MG63 (cell line): ENCODE measurements at regions not wholly inside any gene's neighbourhood (a gene's known extent, or its start where the extent isn't known, plus 50 kb on each side); places are given as distances from the start of the nearest gene placed in this dataset.

Source experiments
- DNase-seq: peaks from one replicate; pipeline ENCODE4 v3.0.0-alpha.2; 2020
- H3K27me3 ChIP-seq: fragments of 250-450 bp; sonication (Bioruptor Pico); 2 replicates; pipeline ENCODE4 v1.5.1; 2020; ENCODE audit warnings: mild to moderate bottlenecking, moderate library complexity
- H3K36me3 ChIP-seq: fragments of 250-450 bp; sonication (Bioruptor Pico); 2 replicates; pipeline ENCODE4 v1.5.1; 2020; ENCODE audit warnings: mild to moderate bottlenecking, moderate library complexity
- H3K4me3 ChIP-seq: fragments of 250-450 bp; sonication (Bioruptor Pico); 2 replicates; pipeline ENCODE4 v1.5.1; 2020; ENCODE audit warnings: mild to moderate bottlenecking, moderate library complexity
- H3K9me3 ChIP-seq: fragments of 250-450 bp; sonication (Bioruptor Pico); 2 replicates; pipeline ENCODE4 v1.5.1; 2020; ENCODE audit warnings: mild to moderate bottlenecking, moderate library complexity

DNA sequence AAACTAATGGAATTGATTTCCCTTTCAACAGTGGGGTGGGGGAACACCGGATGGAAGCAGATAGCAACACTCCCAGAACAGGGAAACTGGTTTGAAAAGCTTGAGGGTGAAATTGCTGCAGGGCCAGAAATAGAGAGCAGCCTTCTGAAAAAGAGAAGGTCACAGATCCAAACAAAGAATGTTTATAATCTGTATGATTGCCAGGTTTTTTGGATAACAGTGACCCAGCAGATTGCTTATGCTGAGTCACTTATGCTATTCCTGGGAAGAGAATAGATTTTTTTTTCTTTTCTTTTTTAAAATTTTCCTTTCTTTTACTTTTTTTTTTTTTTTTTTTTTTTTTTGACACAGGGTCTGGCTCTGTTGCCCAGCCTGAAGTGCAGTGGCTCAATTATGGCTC is 641.3 kb downstream of the KCNJ2 start:
- H3K9me3 ChIP-seq: no peaks in the 10 kb centered on the region
- H3K27me3 ChIP-seq: no peaks in the 10 kb centered on the region
- H3K36me3 ChIP-seq: no peaks in the 10 kb centered on the region
- H3K4me3 ChIP-seq: no peak overlapping the region
- no peak for DNase-seq

DNA sequence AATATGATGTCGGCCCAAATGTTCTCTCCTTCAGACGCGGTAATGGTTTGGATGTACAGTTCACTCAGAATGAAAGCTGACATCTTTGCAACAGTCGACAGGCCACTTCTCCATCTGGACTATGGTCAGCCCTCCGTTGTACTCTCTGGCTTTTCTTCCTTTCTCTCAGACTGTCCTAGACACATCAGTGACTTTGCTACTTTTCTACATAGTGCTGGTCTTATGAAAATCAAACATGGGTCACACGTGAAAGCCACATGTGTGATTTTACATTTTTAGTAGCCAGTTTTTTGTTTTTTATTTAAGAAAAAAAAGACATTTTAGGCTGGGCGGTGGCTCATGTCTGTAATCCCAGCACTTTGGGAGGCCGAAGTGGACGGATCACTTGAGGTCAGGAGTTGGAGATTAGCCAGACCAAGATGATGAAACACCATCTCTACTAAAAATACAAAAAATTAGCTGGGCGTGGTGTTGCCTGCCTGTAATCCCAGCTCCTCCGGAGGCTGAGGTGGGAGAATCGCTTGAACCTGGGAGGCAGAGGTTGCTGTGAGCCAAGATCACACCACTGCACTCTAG is 644.1 kb downstream of the KCNJ2 start:
- Histone ChIP-seq H3K4me3 (no peak overlapping the region), H3K27me3 (no peaks in the 10 kb centered on the region), H3K36me3 (no peaks in the 10 kb centered on the region), H3K9me3 (0 out of 2 replicates have a peak, but pooled peaks cover 2% of the 10 kb centered on the region)
- peak; percentile 24 for DNase-seq

DNA sequence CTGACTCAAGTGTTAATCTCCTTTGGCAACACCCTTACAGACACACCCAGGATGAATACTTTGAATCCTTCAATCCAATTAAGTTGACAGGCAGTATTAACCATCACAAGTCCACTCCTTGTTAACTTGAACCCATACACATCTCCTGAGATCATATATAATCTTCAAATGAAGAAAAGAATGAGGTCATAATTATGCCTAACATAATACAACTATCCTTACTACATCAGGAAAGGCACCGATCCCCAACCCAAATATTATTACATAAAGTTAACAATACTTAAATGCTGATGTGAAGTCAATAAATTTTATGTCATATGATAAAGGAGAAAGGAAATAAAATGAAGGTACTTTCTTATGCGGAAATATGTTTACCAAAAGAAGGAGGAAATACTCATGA is 649.9 kb downstream of the KCNJ2 start:
- Histone ChIP-seq H3K36me3 (no peaks in the 10 kb centered on the region), H3K27me3 (no peaks in the 10 kb centered on the region), H3K9me3 (0 out of 2 replicates have a peak, but pooled peaks cover 2% of the 10 kb centered on the region), H3K4me3 (no peak overlapping the region)
- no peak for DNase-seq

DNA sequence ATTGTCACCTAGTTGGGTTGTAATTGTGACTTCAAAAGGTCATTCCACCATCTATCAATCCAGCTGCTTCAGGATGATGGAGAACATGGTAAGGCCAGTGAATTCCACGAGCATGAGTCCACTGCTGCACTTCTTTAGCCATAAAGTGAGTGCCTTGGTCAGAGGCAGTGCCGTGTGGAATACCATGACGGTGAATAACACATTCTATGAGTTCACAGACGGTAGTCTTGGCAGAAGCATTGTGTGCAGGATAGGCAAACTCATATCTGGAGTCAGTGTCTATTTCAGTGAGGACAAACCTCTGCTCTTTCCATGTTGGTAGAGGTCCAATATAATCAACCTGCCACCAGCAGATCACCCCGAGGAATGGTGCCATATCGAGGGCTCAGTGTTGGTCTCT is 650.9 kb downstream of the KCNJ2 start:
- DNase-seq: peak; percentile 27
- no peak overlapping the region for H3K4me3 ChIP-seq
- H3K27me3 ChIP-seq: no peaks in the 10 kb centered on the region
- 0 out of 2 replicates have a peak, but pooled peaks cover 2% of the 10 kb centered on the region for H3K9me3 ChIP-seq
- H3K36me3 ChIP-seq: no peaks in the 10 kb centered on the region

DNA sequence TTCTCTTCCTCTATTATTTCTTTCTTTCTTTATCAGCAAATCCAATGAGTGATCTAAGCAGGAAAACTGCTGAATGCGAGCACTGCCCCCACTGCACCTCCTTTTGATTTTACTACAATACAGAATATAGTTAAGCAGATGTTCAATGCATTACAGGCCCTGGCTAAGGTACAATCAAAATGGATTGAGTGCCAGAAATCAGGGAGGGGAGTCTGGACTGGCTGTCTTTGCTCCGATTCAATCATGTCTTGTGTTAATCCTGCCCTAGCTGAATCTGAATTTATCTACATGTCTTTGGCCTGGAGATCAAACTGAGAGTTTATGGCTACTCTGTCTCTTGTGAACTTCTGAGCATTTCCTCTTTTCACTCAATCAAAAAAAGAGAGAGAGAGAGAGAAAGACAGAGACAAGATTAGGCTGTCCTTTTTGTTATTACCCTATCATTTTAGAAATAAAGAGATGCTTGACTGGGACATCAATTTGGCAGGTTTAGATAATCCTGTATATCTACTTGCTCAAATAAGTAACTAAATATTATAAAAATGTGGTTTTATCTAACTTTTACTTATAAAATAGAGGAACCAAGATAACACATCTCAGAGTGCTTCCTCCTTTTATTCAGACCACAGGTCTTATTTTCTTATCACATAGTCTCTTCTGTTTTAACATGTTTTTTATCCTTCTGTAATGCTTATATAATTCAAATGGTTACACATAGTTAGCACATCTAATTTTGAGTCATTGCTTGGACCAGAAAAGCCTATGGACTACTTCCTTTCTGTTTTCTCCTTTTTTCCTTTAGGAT is 656.2 kb downstream of the KCNJ2 start:
- Histone ChIP-seq H3K4me3 (no peak overlapping the region), H3K9me3 (no peaks in the 10 kb centered on the region), H3K36me3 (no peaks in the 10 kb centered on the region), H3K27me3 (no peaks in the 10 kb centered on the region)
- peak; percentile 4 for DNase-seq

DNA sequence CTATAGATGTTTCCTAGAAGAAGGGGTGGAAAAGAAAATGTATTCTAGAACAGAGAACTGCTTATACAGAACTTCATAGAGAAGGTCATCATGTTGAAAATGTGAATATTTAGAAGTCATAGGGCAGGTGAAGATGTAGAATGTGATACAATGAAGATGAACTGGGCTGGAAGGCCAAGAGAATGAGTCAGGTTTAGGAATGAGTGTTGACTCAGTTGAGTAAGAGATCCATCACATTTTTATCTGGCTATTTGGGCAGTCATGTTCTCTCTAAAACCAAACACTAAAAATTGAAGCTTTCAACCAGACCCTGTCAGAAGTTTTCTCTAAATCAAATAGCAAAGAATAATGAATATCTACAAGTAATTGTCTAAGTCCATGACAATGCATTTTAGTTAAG is 660.5 kb downstream of the KCNJ2 start:
- Histone ChIP-seq H3K9me3 (no peaks in the 10 kb centered on the region), H3K4me3 (no peak overlapping the region), H3K36me3 (no peaks in the 10 kb centered on the region), H3K27me3 (no peaks in the 10 kb centered on the region)
- DNase-seq: no peak

DNA sequence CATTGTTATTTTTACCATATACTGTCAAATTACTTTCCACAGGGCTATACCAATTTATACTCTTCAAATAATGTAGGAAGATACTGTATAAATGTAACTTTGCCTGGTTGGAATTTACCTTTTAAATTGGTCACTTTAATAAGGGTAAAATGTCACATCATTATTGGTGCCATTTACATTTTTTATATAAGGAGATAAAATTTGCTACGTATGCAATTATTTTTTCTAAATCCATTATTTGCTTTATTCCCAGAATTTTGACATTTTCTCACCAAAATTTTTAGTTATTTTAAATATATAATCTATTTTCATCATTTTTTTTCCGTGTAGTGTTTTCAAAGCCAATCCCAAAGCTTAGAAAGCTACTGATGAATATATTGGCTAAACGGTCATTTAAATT is 664.7 kb downstream of the KCNJ2 start:
- DNase-seq: no peak

DNA sequence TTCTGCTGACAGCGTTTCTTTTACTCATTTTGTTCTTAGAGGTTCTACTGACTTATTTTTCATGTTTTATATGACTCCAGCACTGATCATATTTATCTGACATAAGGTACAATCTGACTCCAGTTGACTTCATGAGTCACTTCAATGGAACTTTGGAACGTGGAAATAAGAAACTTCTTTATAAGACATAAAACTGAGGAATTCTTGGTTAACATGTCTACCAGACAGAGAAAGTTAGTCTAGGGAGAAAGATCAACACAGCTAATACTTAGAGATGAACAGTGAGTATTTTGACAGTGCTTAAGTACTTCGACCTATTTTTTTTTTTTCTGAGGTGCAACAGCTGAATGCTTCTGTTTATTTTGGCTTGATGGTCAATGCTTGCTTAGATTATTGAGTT is 679.5 kb downstream of the KCNJ2 start:
- Histone ChIP-seq H3K9me3 (no peaks in the 10 kb centered on the region), H3K4me3 (no peak overlapping the region), H3K36me3 (no peaks in the 10 kb centered on the region), H3K27me3 (no peaks in the 10 kb centered on the region)
- no peak for DNase-seq

More for the DNA sequence above, 664.7 kb downstream of the KCNJ2 start:
- H3K4me3 ChIP-seq: no peak overlapping the region
- no peaks in the 10 kb centered on the region for H3K36me3 ChIP-seq
- H3K9me3 ChIP-seq: no peaks in the 10 kb centered on the region
- no peaks in the 10 kb centered on the region for H3K27me3 ChIP-seq

DNA sequence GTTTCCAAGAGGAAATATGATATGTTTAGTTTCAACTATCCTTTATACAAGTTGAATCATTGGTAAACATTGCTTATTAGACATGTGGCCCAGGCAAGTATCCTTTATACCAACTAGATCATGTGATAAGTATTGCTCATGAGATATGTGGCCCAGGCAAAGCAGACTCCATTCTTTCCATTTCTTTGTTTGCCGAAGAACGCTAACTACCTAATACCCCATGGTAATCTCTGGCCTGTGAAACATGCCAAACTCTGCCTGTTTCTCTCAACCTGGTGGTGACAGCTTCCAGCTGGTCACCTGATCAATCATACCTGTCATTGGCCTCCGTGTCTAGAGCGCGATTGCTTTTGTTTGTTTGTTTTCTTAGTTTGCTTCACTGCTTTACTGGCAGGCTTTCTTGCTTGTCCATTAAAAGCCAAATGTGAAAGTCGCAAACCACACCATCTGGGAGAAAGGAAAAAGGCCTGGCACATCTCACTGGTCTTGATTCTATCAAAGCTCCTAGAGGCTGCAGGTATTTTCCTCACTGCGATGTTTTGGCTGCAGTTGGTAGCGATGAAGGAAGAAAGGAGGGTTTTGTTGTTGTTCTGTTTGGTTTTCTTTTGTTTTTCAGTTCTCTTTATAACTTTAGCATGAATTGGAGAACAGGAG is 686.2 kb downstream of the KCNJ2 start:
- no peaks in the 10 kb centered on the region for H3K27me3 ChIP-seq
- peak; percentile 5 for DNase-seq
- H3K9me3 ChIP-seq: no peaks in the 10 kb centered on the region; the same call in 1 of the 2 replicates
- no peak overlapping the region for H3K4me3 ChIP-seq
- H3K36me3 ChIP-seq: no peaks in the 10 kb centered on the region

DNA sequence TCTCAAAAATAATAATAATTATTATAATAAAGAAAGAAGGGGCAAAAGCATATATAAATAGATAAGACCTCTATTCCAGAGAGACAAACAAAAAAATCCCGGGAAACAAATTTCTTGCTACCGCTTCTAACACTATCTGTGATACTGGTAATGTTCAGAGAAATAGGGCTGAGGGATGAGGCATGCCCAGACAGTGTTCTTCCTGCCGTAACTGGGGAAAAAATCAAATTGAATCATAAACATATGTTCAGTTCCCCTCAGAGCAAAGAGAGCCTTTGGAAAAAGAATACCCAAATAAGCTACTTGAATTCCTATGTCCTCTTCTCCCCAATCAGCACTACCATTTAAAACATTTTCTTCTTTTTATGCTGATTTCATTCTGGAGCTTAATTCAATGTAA is 688.0 kb downstream of the KCNJ2 start:
- Histone ChIP-seq H3K9me3 (no peaks in the 10 kb centered on the region; the same call in 1 of the 2 replicates), H3K27me3 (no peaks in the 10 kb centered on the region), H3K36me3 (no peaks in the 10 kb centered on the region), H3K4me3 (no peak overlapping the region)
- no peak for DNase-seq

DNA sequence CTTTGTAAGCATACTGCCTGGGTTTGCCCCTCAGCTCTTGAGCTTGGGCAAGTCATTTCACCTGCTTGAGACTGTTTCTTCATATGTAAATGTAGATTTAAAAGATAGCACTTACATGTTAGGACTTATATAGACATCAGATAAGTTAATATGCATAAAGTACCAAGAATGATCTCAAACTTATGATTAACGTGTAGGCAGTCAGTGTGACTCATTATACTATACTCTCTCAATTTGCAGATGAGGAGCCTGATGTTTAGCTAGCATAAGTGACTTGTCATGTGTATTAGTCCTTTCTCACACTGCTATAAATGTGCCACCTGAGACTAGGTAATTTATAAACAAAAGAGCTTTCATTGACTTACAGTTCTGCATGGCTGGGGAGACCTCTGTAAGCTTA is 690.5 kb downstream of the KCNJ2 start:
- Histone ChIP-seq H3K27me3 (no peaks in the 10 kb centered on the region), H3K9me3 (no peaks in the 10 kb centered on the region; the same call in none of the 2 replicates), H3K36me3 (no peaks in the 10 kb centered on the region), H3K4me3 (no peak overlapping the region)
- DNase-seq: no peak

DNA sequence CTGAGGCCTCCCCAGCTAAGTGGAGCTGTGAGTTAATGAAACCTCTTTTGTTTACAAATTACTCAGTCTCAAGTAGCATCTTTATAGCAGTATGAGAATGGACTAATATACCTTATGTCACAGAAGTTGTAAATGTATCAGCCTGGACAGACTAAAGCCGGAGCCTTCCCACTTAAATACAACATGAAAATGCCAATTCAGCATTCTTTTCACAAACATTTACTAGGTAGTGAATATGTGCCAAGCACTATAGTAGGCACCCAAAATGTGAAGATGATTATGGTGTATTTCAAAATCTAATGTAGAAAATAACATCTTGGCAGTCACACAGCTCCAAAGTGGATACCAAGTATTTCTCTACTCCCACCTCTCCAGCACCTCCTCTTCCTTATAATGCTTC is 693.0 kb downstream of the KCNJ2 start:
- no peak overlapping the region for H3K4me3 ChIP-seq
- no peaks in the 10 kb centered on the region; the same call in 1 of the 2 replicates for H3K9me3 ChIP-seq
- no peaks in the 10 kb centered on the region for H3K27me3 ChIP-seq
- no peak for DNase-seq
- H3K36me3 ChIP-seq: no peaks in the 10 kb centered on the region

DNA sequence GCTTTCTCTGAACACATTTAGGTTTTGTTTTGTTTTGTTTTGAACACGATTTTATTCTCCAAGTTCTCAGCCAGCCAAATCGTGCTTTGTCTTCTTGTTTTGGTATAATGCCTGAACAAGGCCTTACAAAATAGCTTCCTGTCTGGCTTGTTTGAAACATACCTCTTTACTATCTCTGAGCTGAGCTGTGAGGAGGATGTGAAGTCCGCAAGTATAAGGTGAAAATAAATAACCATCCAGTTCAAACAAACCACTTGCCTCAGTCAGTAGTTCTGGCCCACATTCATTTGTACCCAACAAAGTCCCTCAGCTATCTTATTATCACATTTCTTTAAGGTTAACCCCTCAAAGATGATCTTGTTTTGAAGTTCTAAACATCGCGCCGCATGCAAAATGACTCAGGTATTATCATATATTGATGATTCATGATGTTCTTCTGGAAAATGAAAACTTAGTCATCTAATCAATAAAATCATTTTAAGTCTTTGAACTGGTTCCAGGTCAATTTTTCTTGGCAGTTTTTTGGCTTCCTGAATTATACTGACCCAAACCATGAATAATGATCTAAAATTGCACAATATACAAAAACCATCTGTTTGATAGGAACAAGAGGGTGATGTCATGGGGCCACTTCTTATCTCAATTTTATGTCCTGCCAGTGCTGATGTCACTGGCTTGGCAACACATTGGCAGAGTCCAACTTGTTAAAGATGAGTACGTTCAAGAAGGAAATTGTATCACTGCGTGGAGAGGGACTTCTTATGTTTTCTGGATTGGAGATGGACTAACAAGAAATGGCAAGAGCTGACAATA is 694.3 kb downstream of the KCNJ2 start:
- peak; percentile 12 for DNase-seq
- no peaks in the 10 kb centered on the region for H3K36me3 ChIP-seq
- no peaks in the 10 kb centered on the region for H3K27me3 ChIP-seq
- no peaks in the 10 kb centered on the region; the same call in 1 of the 2 replicates for H3K9me3 ChIP-seq
- H3K4me3 ChIP-seq: no peak overlapping the region

DNA sequence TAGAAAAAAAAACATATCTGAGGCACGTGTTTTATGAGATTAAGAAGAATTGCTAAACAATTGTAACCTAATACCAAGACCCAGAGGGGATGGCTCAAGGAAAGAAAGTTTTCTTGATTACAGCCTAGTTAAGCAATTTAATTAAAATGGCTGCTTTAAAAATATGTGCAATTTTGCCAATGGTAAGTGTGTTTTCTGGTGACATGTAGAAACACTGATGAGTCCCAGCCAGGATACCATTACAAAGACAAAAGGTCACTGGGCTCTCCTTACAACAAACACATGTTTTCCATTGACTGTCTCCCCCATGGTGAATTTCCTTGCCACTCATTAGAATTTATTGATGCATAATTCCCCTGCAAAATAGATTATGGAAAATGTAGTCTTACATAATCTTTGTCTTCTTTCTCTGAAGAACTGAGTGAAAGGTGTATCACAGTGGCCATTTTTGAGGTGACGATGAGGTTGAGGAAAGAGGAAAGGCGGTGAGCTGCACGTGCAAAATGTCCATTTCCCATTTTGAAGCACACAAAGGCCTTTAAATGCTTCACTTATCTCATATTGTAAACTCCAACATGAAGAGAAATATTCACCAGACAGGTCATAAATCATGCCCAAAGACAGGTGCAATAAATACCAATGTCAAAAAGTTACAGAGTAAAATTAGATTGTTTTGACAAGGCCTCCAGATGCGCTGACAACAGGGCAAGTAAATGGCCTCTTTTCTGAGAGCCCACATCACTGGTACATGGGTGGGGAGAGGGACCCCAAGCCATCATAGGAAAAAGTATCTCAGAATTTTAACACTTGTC is 696.9 kb downstream of the KCNJ2 start:
- Histone ChIP-seq H3K36me3 (no peaks in the 10 kb centered on the region), H3K9me3 (no peaks in the 10 kb centered on the region; the same call in 1 of the 2 replicates), H3K4me3 (no peak overlapping the region), H3K27me3 (no peaks in the 10 kb centered on the region)
- DNase-seq: no peak

DNA sequence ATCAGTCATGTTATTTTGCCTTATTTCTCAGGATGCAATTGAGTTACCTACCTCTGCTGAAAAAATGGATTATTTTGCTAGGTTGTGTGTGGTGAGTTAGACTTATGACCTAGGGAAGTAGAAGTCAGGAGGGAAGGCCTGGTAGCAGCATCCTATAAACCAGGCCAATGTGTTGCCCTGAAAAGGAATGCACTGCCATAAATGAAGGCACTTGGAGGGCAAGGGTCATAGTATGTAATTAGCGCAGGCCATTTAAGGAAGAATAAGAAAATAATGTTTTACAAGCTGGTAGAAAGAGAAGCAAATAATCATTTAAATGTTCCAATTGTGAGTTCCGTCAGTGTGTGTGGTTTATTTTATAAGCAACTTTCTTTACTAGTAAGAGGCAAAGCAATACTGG is 698.8 kb downstream of the KCNJ2 start:
- Histone ChIP-seq H3K9me3 (no peaks in the 10 kb centered on the region; the same call in 1 of the 2 replicates), H3K27me3 (no peaks in the 10 kb centered on the region), H3K4me3 (no peak overlapping the region), H3K36me3 (no peaks in the 10 kb centered on the region)
- DNase-seq: no peak
